ENCODE measurements at regions not wholly inside any gene's neighbourhood (a gene's known extent, or its start where the extent isn't known, plus 50 kb on each side); places are given as distances from the start of the nearest gene placed in this dataset.

GRCh38 chr13:90783273-90783672 is 564.2 kb upstream of the MIR17HG start:
- H3K27me3 ChIP-seq (ENCODE audit: control insufficient read depth, insufficient read depth, low read length) = no peaks in the 10 kb centered on the region
- no peak overlapping the region for H3K27ac Mint-ChIP-seq
- intact Hi-C loops (cut with micrococcal nuclease) = no loop called here
- H3K4me1 ChIP-seq (ENCODE audit: control insufficient read depth, insufficient read depth, low read length) = no peaks in the 10 kb centered on the region
- H3K27me3 Mint-ChIP-seq (ENCODE audit: low read depth in 2 of 2) = no peaks in the 10 kb centered on the region
- H3K9me3 Mint-ChIP-seq = peaks cover 10 to 11% of the 10 kb centered on the region in 2 donors
- no peaks in the 10 kb centered on the region for H3K9me3 ChIP-seq (ENCODE audit: control insufficient read depth, insufficient read depth, low read length)
- no peak for ATAC-seq
- no peak overlapping the region for H3K4me3 Mint-ChIP-seq
- no peaks in the 10 kb centered on the region for H3K4me1 Mint-ChIP-seq
- no peaks in the 10 kb centered on the region for H3K36me3 ChIP-seq (ENCODE audit: control insufficient read depth, insufficient read depth, low read length)
- no peak for TF ChIP-seq CTCF (IDR thresholded peaks at IDR 0.05)
- H3K27ac ChIP-seq (ENCODE audit: low read length) = no peak overlapping the region
- no peak overlapping the region for H3K4me3 ChIP-seq (ENCODE audit: low read length)
- DNase-seq = no peak
- H3K36me3 Mint-ChIP-seq = no peaks in the 10 kb centered on the region

- Histone ChIP-seq H3K36me3 (ENCODE audit: control insufficient read depth, insufficient read depth, low read length) (no peaks in the 10 kb centered on the region), H3K4me3 (ENCODE audit: low read length) (no peak overlapping the region), H3K27ac (ENCODE audit: low read length) (no peak overlapping the region), H3K9me3 (ENCODE audit: control insufficient read depth, insufficient read depth, low read length) (no peaks in the 10 kb centered on the region), H3K27me3 (ENCODE audit: control insufficient read depth, insufficient read depth, low read length) (no peaks in the 10 kb centered on the region), H3K4me1 (ENCODE audit: control insufficient read depth, insufficient read depth, low read length) (no peaks in the 10 kb centered on the region)
- Mint-ChIP-seq H3K9me3 (peaks cover 10 to 11% of the 10 kb centered on the region in 2 donors), H3K36me3 (no peaks in the 10 kb centered on the region), H3K4me3 (no peak overlapping the region), H3K27ac (no peak overlapping the region), H3K27me3 (ENCODE audit: low read depth in 2 of 2) (no peaks in the 10 kb centered on the region), H3K4me1 (no peaks in the 10 kb centered on the region)
- no peak for ATAC-seq
- no peak for TF ChIP-seq CTCF (IDR thresholded peaks at IDR 0.05)
- no peak for DNase-seq
- intact Hi-C loops (cut with micrococcal nuclease) = no loop called here
Measured at GRCh38 chr13:90787007-90787406, 560.5 kb upstream of the MIR17HG start.

- intact Hi-C loops (cut with micrococcal nuclease) = no loop called here
- Mint-ChIP-seq H3K27me3 (ENCODE audit: low read depth in 2 of 2) (no peaks in the 10 kb centered on the region), H3K4me3 (no peak overlapping the region), H3K36me3 (no peaks in the 10 kb centered on the region), H3K9me3 (peaks cover 6 to 9% of the 10 kb centered on the region in 2 donors), H3K27ac (no peak overlapping the region), H3K4me1 (no peaks in the 10 kb centered on the region)
- no CpG with 5 or more reads among the region's 1 CpG for WGBS (ENCODE audit: insufficient coverage)
- H3K27ac ChIP-seq (ENCODE audit: low read length) = no peak overlapping the region
- H3K36me3 ChIP-seq (ENCODE audit: control insufficient read depth, insufficient read depth, low read length) = no peaks in the 10 kb centered on the region
- DNase-seq = no peak
- H3K4me1 ChIP-seq (ENCODE audit: control insufficient read depth, insufficient read depth, low read length) = no peaks in the 10 kb centered on the region
- no peaks in the 10 kb centered on the region for H3K27me3 ChIP-seq (ENCODE audit: control insufficient read depth, insufficient read depth, low read length)
- ATAC-seq = no peak
- no peaks in the 10 kb centered on the region for H3K9me3 ChIP-seq (ENCODE audit: control insufficient read depth, insufficient read depth, low read length)
- H3K4me3 ChIP-seq (ENCODE audit: low read length) = no peak overlapping the region
- no peak for TF ChIP-seq CTCF (IDR thresholded peaks at IDR 0.05)
Measured at GRCh38 chr13:90792335-90792734, 555.2 kb upstream of the MIR17HG start.

- Histone ChIP-seq H3K4me1 (ENCODE audit: control insufficient read depth, insufficient read depth, low read length) (no peaks in the 10 kb centered on the region), H3K27me3 (ENCODE audit: control insufficient read depth, insufficient read depth, low read length) (no peaks in the 10 kb centered on the region), H3K9me3 (ENCODE audit: control insufficient read depth, insufficient read depth, low read length) (no peaks in the 10 kb centered on the region), H3K4me3 (ENCODE audit: low read length) (no peak overlapping the region), H3K36me3 (ENCODE audit: control insufficient read depth, insufficient read depth, low read length) (no peaks in the 10 kb centered on the region), H3K27ac (ENCODE audit: low read length) (no peak overlapping the region)
- no peaks in the 10 kb centered on the region for H3K36me3 Mint-ChIP-seq
- ATAC-seq (no peak), DNase-seq (no peak)
- no peaks in the 10 kb centered on the region for H3K27me3 Mint-ChIP-seq (ENCODE audit: low read depth in 2 of 2)
- no peak overlapping the region for H3K27ac Mint-ChIP-seq
- no peak overlapping the region for H3K4me3 Mint-ChIP-seq
- intact Hi-C loops (cut with micrococcal nuclease) = no loop called here
- no peaks in the 10 kb centered on the region for H3K4me1 Mint-ChIP-seq
- WGBS (ENCODE audit: insufficient coverage) = 87% methylated on average over 2 of the region's 3 CpGs
- H3K9me3 Mint-ChIP-seq = peaks cover 7 to 9% of the 10 kb centered on the region in 2 donors
- TF ChIP-seq CTCF (IDR thresholded peaks at IDR 0.05) = no peak
Measured at GRCh38 chr13:90793261-90793820, 554.1 kb upstream of the MIR17HG start.
